Testis (tissue), 2 donors: ENCODE measurements at regions not wholly inside any gene's neighbourhood (a gene's known extent, or its start where the extent isn't known, plus 50 kb on each side); places are given as distances from the start of the nearest gene placed in this dataset.

Experiments used
- DNase-seq: peaks from one replicate; pipeline ENCODE4 v3.0.0-alpha.2; 2019
- H3K27ac ChIP-seq, 2 donors: fragments of 200-600 bp; sonication (generic); one replicate each; pipeline ENCODE4 v1.5.1; 2019
- H3K27me3 ChIP-seq: fragments of 200-600 bp; sonication (generic); one replicate; pipeline ENCODE4 v1.5.1; 2019
- H3K36me3 ChIP-seq: fragments of 200-600 bp; sonication (generic); one replicate; pipeline ENCODE4 v1.5.1; 2017; ENCODE audit warnings: low read depth; ENCODE audit errors: missing control alignments
- H3K4me1 ChIP-seq: fragments of 200-600 bp; sonication (generic); one replicate; pipeline ENCODE4 v1.5.1; 2019
- H3K4me3 ChIP-seq, 2 donors: fragments of 200-600 bp; sonication (generic); one replicate each; pipeline ENCODE4 v1.5.1; 2017 to 2019
- H3K9me3 ChIP-seq: fragments of 200-600 bp; sonication (generic); one replicate; pipeline ENCODE4 v1.5.1; 2017
- POLR2A ChIP-seq: fragments of 450-650 bp; IDR thresholded peaks from one replicate; pipeline ENCODE4 v1.6.1; 2017; ENCODE audit warnings: antibody characterized with exemption, mild to moderate bottlenecking, moderate library complexity
- WGBS, 2 donors: methylation state at CpG; one replicate each; pipeline ENCODE4 v1.1.5; 2018; 5-methylcytosine and 5-hydroxymethylcytosine counted together
- intact Hi-C: fragments of 100-400 bp; cut with DNase I; formaldehyde crosslinking; loops from one replicate; pipeline ENCODE4 v1.15.1; 2023; ENCODE audit warnings: low total_unique reads
- TF ChIP-seq, protein P1 (sequence below), 3 experiments: fragments of 450-650 bp in 2 of 3; fragments of 200-600 bp in 1 of 3; sonication (generic) in 1 of 3; IDR thresholded peaks; one replicate each; pipeline ENCODE4 v1.5.1; 2016 to 2019; ENCODE audit warnings: antibody characterized with exemption in 3 of 3, mild to moderate bottlenecking in 2 of 3, moderate library complexity in 1 of 3

DNA sequence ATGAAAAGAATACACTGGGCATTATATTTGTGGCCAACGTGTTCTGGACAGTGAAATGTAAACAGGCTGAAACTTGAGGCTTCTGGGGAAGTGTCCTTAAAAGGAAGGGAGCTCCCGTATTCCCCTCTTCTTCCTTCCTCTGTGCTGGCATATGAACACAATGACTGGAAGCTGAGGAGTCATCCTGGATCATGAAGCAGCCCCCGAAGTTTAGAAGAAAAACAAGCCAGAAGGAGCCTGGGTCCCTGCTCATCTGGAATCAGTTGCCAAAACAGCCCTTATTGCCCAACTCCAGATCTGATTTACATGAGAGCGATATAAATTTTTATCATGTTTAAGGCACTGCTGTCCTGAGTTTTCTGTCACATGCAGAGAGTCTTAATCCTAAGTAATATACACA is 65.4 kb upstream of the SLC1A1 start:
- Histone ChIP-seq H3K27ac (no peak overlapping the region), H3K36me3 (no peaks in the 10 kb centered on the region), H3K9me3 (no peaks in the 10 kb centered on the region), H3K4me1 (no peaks in the 10 kb centered on the region), H3K4me3 (no peak overlapping the region), H3K27me3 (no peaks in the 10 kb centered on the region)
- no peak for TF ChIP-seq POLR2A
- TF ChIP-seq, protein P1, sequence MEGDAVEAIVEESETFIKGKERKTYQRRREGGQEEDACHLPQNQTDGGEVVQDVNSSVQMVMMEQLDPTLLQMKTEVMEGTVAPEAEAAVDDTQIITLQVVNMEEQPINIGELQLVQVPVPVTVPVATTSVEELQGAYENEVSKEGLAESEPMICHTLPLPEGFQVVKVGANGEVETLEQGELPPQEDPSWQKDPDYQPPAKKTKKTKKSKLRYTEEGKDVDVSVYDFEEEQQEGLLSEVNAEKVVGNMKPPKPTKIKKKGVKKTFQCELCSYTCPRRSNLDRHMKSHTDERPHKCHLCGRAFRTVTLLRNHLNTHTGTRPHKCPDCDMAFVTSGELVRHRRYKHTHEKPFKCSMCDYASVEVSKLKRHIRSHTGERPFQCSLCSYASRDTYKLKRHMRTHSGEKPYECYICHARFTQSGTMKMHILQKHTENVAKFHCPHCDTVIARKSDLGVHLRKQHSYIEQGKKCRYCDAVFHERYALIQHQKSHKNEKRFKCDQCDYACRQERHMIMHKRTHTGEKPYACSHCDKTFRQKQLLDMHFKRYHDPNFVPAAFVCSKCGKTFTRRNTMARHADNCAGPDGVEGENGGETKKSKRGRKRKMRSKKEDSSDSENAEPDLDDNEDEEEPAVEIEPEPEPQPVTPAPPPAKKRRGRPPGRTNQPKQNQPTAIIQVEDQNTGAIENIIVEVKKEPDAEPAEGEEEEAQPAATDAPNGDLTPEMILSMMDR (IDR thresholded peaks at IDR 0.05) = no peak
- intact Hi-C loops = no loop called here
- WGBS, 2 donors = 63 to 65% methylated on average over 4 of the region's 4 CpGs
- DNase-seq = no peak

DNA sequence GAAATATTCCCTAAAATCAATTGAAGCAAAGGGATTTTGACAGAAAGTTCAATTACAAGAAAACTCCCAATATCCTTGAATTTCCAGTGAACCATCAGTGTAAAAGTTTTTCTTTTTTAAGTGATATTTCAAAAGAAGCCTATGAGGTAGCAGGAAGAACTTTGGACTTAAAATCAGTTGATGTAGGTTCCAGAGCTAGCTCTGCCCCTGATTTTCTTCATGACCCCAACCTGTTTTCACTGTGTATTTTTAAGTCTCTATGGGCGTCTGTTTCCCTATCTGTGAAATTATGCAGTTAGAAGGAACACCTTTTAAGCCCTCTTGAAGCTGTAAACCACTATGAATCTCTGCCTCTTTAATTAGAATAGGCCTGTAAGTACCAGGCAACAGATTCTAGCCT is 66.2 kb upstream of the SLC1A1 start:
- 74 to 79% methylated on average over 1 of the region's 1 CpG for WGBS, 2 donors
- Histone ChIP-seq H3K4me1 (no peaks in the 10 kb centered on the region), H3K9me3 (no peaks in the 10 kb centered on the region), H3K4me3 (no peak overlapping the region), H3K27ac (no peak overlapping the region), H3K36me3 (no peaks in the 10 kb centered on the region), H3K27me3 (no peaks in the 10 kb centered on the region)
- intact Hi-C loops = no loop called here
- TF ChIP-seq POLR2A = no peak
- TF ChIP-seq, protein P1 (IDR thresholded peaks at IDR 0.05) = no peak
- no peak for DNase-seq

DNA sequence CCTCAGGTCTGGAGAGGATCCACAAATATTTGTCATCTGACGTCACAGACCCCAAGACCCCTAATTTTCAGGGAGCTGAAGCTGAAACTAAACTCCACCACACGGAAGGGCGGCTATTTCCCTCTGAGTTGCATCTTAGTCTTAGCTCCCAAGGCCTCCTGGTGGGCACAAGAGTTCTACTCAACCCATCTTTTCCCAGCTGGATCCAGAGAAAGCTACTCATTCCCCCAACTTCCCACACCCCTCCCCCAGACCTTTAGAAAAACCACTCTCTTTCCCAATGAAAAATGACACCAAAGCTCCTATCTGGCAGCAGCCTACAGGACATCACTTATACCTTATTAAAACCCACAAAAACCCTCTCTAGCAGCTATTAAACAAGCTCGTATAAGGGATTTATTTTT is 67.1 kb upstream of the SLC1A1 start:
- H3K36me3 ChIP-seq = no peaks in the 10 kb centered on the region
- intact Hi-C loops = no loop called here
- no peak overlapping the region for H3K4me3 ChIP-seq
- no peaks in the 10 kb centered on the region for H3K4me1 ChIP-seq
- WGBS, 2 donors = 70 to 71% methylated on average over 4 of the region's 4 CpGs
- TF ChIP-seq, protein P1 (IDR thresholded peaks at IDR 0.05) = no peak
- no peak for TF ChIP-seq POLR2A
- H3K9me3 ChIP-seq = no peaks in the 10 kb centered on the region
- no peak for DNase-seq
- no peaks in the 10 kb centered on the region for H3K27me3 ChIP-seq
- H3K27ac ChIP-seq = no peak overlapping the region

DNA sequence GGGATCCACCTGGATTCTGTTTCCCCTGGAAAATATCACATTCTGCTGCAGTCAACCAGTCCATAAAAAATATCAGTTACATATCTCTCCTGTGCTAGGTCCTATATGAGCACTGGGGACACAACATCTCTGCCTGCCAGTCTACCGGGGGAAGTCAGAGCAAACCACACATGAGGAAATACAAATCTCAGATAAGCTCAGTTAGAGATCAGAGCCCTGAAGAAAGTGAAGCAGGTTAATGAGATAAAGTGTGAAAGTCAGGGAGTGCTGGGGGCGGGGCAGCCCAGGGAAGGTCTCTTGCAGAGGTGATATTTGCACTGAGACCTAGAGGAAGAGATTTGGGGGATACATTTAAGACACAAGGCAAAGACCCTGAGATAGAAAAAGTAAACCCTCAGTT is 67.8 kb upstream of the SLC1A1 start:
- TF ChIP-seq POLR2A = no peak
- TF ChIP-seq, protein P1 (IDR thresholded peaks at IDR 0.05) = no peak
- DNase-seq = no peak
- intact Hi-C loops = no loop called here
- no peak overlapping the region for H3K27ac ChIP-seq
- no peaks in the 10 kb centered on the region for H3K36me3 ChIP-seq
- no peaks in the 10 kb centered on the region for H3K9me3 ChIP-seq
- no peaks in the 10 kb centered on the region for H3K4me1 ChIP-seq
- H3K4me3 ChIP-seq = no peak overlapping the region
- no peaks in the 10 kb centered on the region for H3K27me3 ChIP-seq
- 73 to 86% methylated on average over 2 of the region's 2 CpGs for WGBS, 2 donors

DNA sequence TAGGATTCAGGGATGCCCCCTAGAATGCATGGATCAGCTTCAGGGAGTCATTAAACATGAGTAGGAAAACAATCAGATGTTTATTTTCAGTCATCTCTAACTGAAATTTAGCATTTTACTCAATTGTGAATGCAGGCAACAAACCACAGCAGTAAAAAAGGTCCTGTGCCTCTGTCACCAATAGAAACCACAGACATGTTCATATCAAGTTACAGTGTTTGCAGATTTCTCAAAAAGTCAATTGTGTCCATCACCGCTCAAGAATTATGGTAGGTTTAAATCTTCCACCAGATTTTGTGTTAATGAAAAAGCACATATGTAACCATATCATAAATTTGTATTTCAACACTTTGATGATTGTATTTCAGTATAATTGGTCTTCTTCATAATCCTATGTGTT is 68.4 kb upstream of the SLC1A1 start:
- intact Hi-C loops = no loop called here
- no peaks in the 10 kb centered on the region for H3K4me1 ChIP-seq
- no peaks in the 10 kb centered on the region for H3K36me3 ChIP-seq
- WGBS, 2 donors = 91 to 100% methylated on average over 1 of the region's 1 CpG
- no peak for DNase-seq
- H3K9me3 ChIP-seq = no peaks in the 10 kb centered on the region
- no peaks in the 10 kb centered on the region for H3K27me3 ChIP-seq
- no peak for TF ChIP-seq POLR2A
- TF ChIP-seq, protein P1 (IDR thresholded peaks at IDR 0.05) = no peak
- H3K4me3 ChIP-seq = no peak overlapping the region
- no peak overlapping the region for H3K27ac ChIP-seq
